Skeletal muscle tissue (tissue), 3 donors: ENCODE measurements at regions not wholly inside any gene's neighbourhood (a gene's known extent, or its start where the extent isn't known, plus 50 kb on each side); places are given as distances from the start of the nearest gene placed in this dataset.
"Not testable (repeated sequence)": the region's sequence is repeated elsewhere in the genome, so short reads cannot be mapped to it uniquely, and the experiment has no call there.

Experiments used
- H3K27ac ChIP-seq: one replicate; pipeline ENCODE4 v1.7.0; 2013; ENCODE audit warnings: mild to moderate bottlenecking, low read depth, low read length, inconsistent platforms
- H3K27me3 ChIP-seq, 3 donors: one replicate each; pipeline ENCODE4 v1.7.0; 2013; ENCODE audit warnings: low read length in 3 of 3; ENCODE audit not compliant: control insufficient read depth in 3 of 3, insufficient read depth in 3 of 3
- H3K36me3 ChIP-seq, 3 donors: one replicate each; pipeline ENCODE4 v1.7.0; 2013; ENCODE audit warnings: low read length in 3 of 3; ENCODE audit not compliant: control insufficient read depth in 3 of 3, insufficient read depth in 3 of 3
- H3K4me1 ChIP-seq, 3 donors: one replicate each; pipeline ENCODE4 v1.7.0; 2013; ENCODE audit warnings: low read length in 3 of 3, mild to moderate bottlenecking in 3 of 3; ENCODE audit not compliant: control insufficient read depth in 3 of 3, insufficient read depth in 3 of 3
- H3K4me3 ChIP-seq, 3 donors: one replicate each; pipeline ENCODE4 v1.7.0; 2013; ENCODE audit warnings: low read length in 3 of 3
- H3K9ac ChIP-seq, 3 donors: one replicate each; pipeline ENCODE4 v1.7.0; 2013; ENCODE audit warnings: low read length in 3 of 3, mild to moderate bottlenecking in 3 of 3, moderate library complexity in 2 of 3, low read depth in 1 of 3
- H3K9me3 ChIP-seq, 3 donors: one replicate each; pipeline ENCODE4 v1.7.0; 2013; ENCODE audit warnings: low read length in 3 of 3; ENCODE audit not compliant: control insufficient read depth in 3 of 3
- donor health status: Osteomylitis.

GRCh38 chr7:68601826-68602225, 996.4 kb upstream of the AUTS2 start:
- no peak overlapping the region for H3K27ac ChIP-seq
- no peaks in the 10 kb centered on the region for H3K4me1 ChIP-seq
- no peaks in the 10 kb centered on the region for H3K27me3 ChIP-seq
- H3K4me3 ChIP-seq, result no peak overlapping the region
- no peaks in the 10 kb centered on the region for H3K9me3 ChIP-seq
- no peak overlapping the region for H3K9ac ChIP-seq
- no peaks in the 10 kb centered on the region for H3K36me3 ChIP-seq

GRCh38 chr7:68604541-68604940, 993.7 kb upstream of the AUTS2 start:
- no peak overlapping the region for H3K4me3 ChIP-seq
- H3K36me3 ChIP-seq, result no peaks in the 10 kb centered on the region
- no peak overlapping the region for H3K9ac ChIP-seq
- peaks cover 0 to 15% (median 11%) of the 10 kb centered on the region in 3 donors for H3K9me3 ChIP-seq
- no peaks in the 10 kb centered on the region for H3K27me3 ChIP-seq
- no peak overlapping the region for H3K27ac ChIP-seq
- H3K4me1 ChIP-seq, result no peaks in the 10 kb centered on the region

GRCh38 chr7:68610701-68611100, 987.6 kb upstream of the AUTS2 start:
- Histone ChIP-seq H3K9ac (no peak overlapping the region), H3K36me3 (no peaks in the 10 kb centered on the region), H3K4me1 (no peaks in the 10 kb centered on the region), H3K27me3 (no peaks in the 10 kb centered on the region), H3K27ac (no peak overlapping the region), H3K9me3 (peaks cover 0 to 22% (median 11%) of the 10 kb centered on the region in 3 donors), H3K4me3 (no peak overlapping the region)

- Histone ChIP-seq H3K27me3 (no peaks in the 10 kb centered on the region), H3K9me3 (peaks cover 0 to 27% (median 16%) of the 10 kb centered on the region in 3 donors), H3K27ac (no peak overlapping the region), H3K4me3 (no peak overlapping the region), H3K4me1 (no peaks in the 10 kb centered on the region), H3K36me3 (no peaks in the 10 kb centered on the region), H3K9ac (no peak overlapping the region)
Observed at GRCh38 chr7:68613405-68613804, 984.9 kb upstream of the AUTS2 start.

GRCh38 chr7:68613897-68614296, 984.4 kb upstream of the AUTS2 start:
- no peaks in the 10 kb centered on the region for H3K4me1 ChIP-seq
- no peak overlapping the region for H3K9ac ChIP-seq
- H3K36me3 ChIP-seq, result no peaks in the 10 kb centered on the region
- H3K4me3 ChIP-seq, result no peak overlapping the region
- H3K27ac ChIP-seq, result no peak overlapping the region
- H3K9me3 ChIP-seq, result peaks cover 0 to 22% (median 11%) of the 10 kb centered on the region in 3 donors
- no peaks in the 10 kb centered on the region for H3K27me3 ChIP-seq

GRCh38 chr7:68619526-68619925, 978.7 kb upstream of the AUTS2 start:
- no peaks in the 10 kb centered on the region for H3K27me3 ChIP-seq
- no peak overlapping the region for H3K27ac ChIP-seq

GRCh38 chr7:68622500-68622899, 975.8 kb upstream of the AUTS2 start:
- H3K4me1 ChIP-seq, result no peaks in the 10 kb centered on the region
- H3K27ac ChIP-seq, result no peak overlapping the region
- H3K9me3 ChIP-seq, result no peaks in the 10 kb centered on the region
- H3K27me3 ChIP-seq, result no peaks in the 10 kb centered on the region
- no peak overlapping the region for H3K4me3 ChIP-seq
- H3K36me3 ChIP-seq, result no peaks in the 10 kb centered on the region
- no peak overlapping the region for H3K9ac ChIP-seq

More at GRCh38 chr7:68619526-68619925, 978.7 kb upstream of the AUTS2 start:
- Histone ChIP-seq H3K36me3 (no peaks in the 10 kb centered on the region), H3K9me3 (peaks cover 0 to 18% (median 11%) of the 10 kb centered on the region in 3 donors), H3K4me1 (no peaks in the 10 kb centered on the region), H3K9ac (no peak overlapping the region), H3K4me3 (no peak overlapping the region)

- Histone ChIP-seq H3K36me3 (no peaks in the 10 kb centered on the region), H3K9me3 (no peaks in the 10 kb centered on the region), H3K27ac (no peak overlapping the region), H3K4me3 (no peak overlapping the region), H3K27me3 (no peaks in the 10 kb centered on the region), H3K4me1 (no peaks in the 10 kb centered on the region), H3K9ac (no peak overlapping the region)
Observed at GRCh38 chr7:68623030-68623429, 975.2 kb upstream of the AUTS2 start.

GRCh38 chr7:68627247-68627864, 970.9 kb upstream of the AUTS2 start:
- H3K9ac ChIP-seq, result no peak overlapping the region
- no peaks in the 10 kb centered on the region for H3K27me3 ChIP-seq
- no peak overlapping the region for H3K27ac ChIP-seq
- H3K9me3 ChIP-seq, result no peaks in the 10 kb centered on the region
- H3K36me3 ChIP-seq, result no peaks in the 10 kb centered on the region
- H3K4me1 ChIP-seq, result no peaks in the 10 kb centered on the region
- no peak overlapping the region for H3K4me3 ChIP-seq

- not testable (repeated sequence) for H3K9me3 ChIP-seq, H3K9ac ChIP-seq, H3K27ac ChIP-seq, H3K4me3 ChIP-seq, H3K4me1 ChIP-seq, H3K27me3 ChIP-seq, H3K36me3 ChIP-seq
Observed at GRCh38 chr7:68630914-68631313, 967.4 kb upstream of the AUTS2 start.
